ENCODE measurements at regions not wholly inside any gene's neighbourhood (a gene's known extent, or its start where the extent isn't known, plus 50 kb on each side); places are given as distances from the start of the nearest gene placed in this dataset.

GRCh38 chr6:14731611-14732010 is 514.3 kb upstream of the JARID2 start:
- no peak for DNase-seq (ENCODE audit: low read depth)

GRCh38 chr6:14732226-14732843 is 513.5 kb upstream of the JARID2 start:
- no peak for DNase-seq (ENCODE audit: low read depth)

- no peak for DNase-seq (ENCODE audit: low read depth)
Observed at GRCh38 chr6:14732844-14733757, 512.8 kb upstream of the JARID2 start.

GRCh38 chr6:14734052-14734415 is 511.8 kb upstream of the JARID2 start:
- DNase-seq (ENCODE audit: low read depth): no peak

- peak; percentile 86 for DNase-seq (ENCODE audit: low read depth)
Observed at GRCh38 chr6:14734416-14735340, 511.2 kb upstream of the JARID2 start.

- no peak for DNase-seq (ENCODE audit: low read depth)
Observed at GRCh38 chr6:14735956-14736486, 509.8 kb upstream of the JARID2 start.

- no peak for DNase-seq (ENCODE audit: low read depth)
Observed at GRCh38 chr6:14736554-14736953, 509.3 kb upstream of the JARID2 start.

GRCh38 chr6:14738497-14738896 is 507.4 kb upstream of the JARID2 start:
- no peak for DNase-seq (ENCODE audit: low read depth)

GRCh38 chr6:14738933-14739332 is 506.9 kb upstream of the JARID2 start:
- DNase-seq (ENCODE audit: low read depth): no peak

- no peak for DNase-seq (ENCODE audit: low read depth)
Observed at GRCh38 chr6:14739827-14740226, 506.0 kb upstream of the JARID2 start.

GRCh38 chr6:14742171-14742570 is 503.7 kb upstream of the JARID2 start:
- no peak for DNase-seq (ENCODE audit: low read depth)

- DNase-seq (ENCODE audit: low read depth): no peak
Observed at GRCh38 chr6:14742680-14743079, 503.2 kb upstream of the JARID2 start.

GRCh38 chr6:14743144-14743473 is 502.8 kb upstream of the JARID2 start:
- no peak for DNase-seq (ENCODE audit: low read depth)

GRCh38 chr6:14743474-14744211 is 502.2 kb upstream of the JARID2 start:
- DNase-seq (ENCODE audit: low read depth): no peak

- DNase-seq (ENCODE audit: low read depth): no peak
Observed at GRCh38 chr6:14744212-14744556, 501.7 kb upstream of the JARID2 start.

- no peak for DNase-seq (ENCODE audit: low read depth)
Observed at GRCh38 chr6:14746139-14746837, 499.6 kb upstream of the JARID2 start.

- DNase-seq (ENCODE audit: low read depth): no peak
Observed at GRCh38 chr6:14747881-14748520, 497.9 kb upstream of the JARID2 start.

GRCh38 chr6:14748679-14749078 is 497.2 kb upstream of the JARID2 start:
- DNase-seq (ENCODE audit: low read depth): no peak

- no peak for DNase-seq (ENCODE audit: low read depth)
Observed at GRCh38 chr6:14750059-14750661, 495.7 kb upstream of the JARID2 start.

- DNase-seq (ENCODE audit: low read depth): no peak
Observed at GRCh38 chr6:14751645-14752175, 494.2 kb upstream of the JARID2 start.
